ENCODE measurements at regions not wholly inside any gene's neighbourhood (a gene's known extent, or its start where the extent isn't known, plus 50 kb on each side); places are given as distances from the start of the nearest gene placed in this dataset.

DNA sequence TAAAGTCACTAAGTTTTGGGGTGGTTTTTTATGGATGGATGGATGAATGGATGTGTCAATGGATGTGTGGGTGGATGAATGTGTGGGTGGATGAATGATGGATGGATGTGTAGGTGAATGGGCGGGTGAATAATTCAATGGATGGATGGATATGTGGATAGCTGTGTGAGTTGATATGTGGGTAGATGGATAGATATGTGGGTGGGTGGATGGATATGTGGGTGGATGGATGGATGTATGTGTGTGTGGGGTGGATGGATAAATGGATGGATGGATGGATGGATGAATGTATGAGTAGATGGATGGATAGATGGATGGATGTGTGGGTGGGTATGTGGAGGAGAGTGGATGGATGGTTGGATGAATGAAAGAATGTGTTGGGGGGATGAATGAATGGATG, 310.1 kb upstream of the C16orf82 start:
- no peak for TF ChIP-seq CTCF (IDR thresholded peaks at IDR 0.05)
- H3K27me3 ChIP-seq: no peaks in the 10 kb centered on the region
- no peak overlapping the region for H3K4me3 ChIP-seq
- no peak overlapping the region for H3K27ac ChIP-seq
- ATAC-seq (no peak), DNase-seq (no peak)
- no peaks in the 10 kb centered on the region for H3K9me3 ChIP-seq
- no peaks in the 10 kb centered on the region for H3K36me3 ChIP-seq
- intact Hi-C loops (cut with DNase I): no loop called here
- H3K4me1 ChIP-seq: no peaks in the 10 kb centered on the region

DNA sequence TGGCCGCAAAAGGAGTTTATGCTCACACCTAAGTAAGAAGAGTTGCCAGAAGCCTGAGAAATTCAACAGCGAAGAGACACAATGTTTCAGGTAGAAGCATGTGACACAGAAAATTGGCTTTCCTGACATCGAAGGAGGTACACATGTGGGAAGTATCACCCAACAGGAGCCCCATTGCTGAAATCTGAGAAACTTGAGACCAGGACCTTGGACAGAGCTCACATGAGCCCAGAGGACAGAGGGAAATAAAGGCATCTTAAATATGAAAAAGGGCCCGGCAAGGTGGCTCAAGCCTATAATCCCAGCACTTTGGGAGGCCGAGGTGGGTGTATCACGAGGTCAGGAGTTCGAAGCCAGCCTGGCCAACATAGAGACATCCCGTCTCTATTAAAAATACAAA, 304.1 kb upstream of the C16orf82 start:
- H3K36me3 ChIP-seq: no peaks in the 10 kb centered on the region
- H3K27me3 ChIP-seq: no peaks in the 10 kb centered on the region
- no peak overlapping the region for H3K4me3 ChIP-seq
- DNase-seq: no peak
- no peaks in the 10 kb centered on the region for H3K4me1 ChIP-seq
- no peaks in the 10 kb centered on the region for H3K9me3 ChIP-seq
- H3K27ac ChIP-seq: no peak overlapping the region
- ATAC-seq: no peak
- no peak for TF ChIP-seq CTCF (IDR thresholded peaks at IDR 0.05)
- intact Hi-C loops (cut with DNase I): no loop called here

GRCh38 chr16:26765087-26765486, 301.6 kb upstream of the C16orf82 start:
- no peaks in the 10 kb centered on the region for H3K4me1 ChIP-seq
- H3K36me3 ChIP-seq: no peaks in the 10 kb centered on the region
- peak; percentile 33 for TF ChIP-seq CTCF (IDR thresholded peaks at IDR 0.05)
- no peak overlapping the region for H3K27ac ChIP-seq
- ATAC-seq: no peak
- DNase-seq: no peak
- H3K4me3 ChIP-seq: no peak overlapping the region
- intact Hi-C loops (cut with DNase I): no loop called here
- no peaks in the 10 kb centered on the region for H3K27me3 ChIP-seq
- no peaks in the 10 kb centered on the region for H3K9me3 ChIP-seq

DNA sequence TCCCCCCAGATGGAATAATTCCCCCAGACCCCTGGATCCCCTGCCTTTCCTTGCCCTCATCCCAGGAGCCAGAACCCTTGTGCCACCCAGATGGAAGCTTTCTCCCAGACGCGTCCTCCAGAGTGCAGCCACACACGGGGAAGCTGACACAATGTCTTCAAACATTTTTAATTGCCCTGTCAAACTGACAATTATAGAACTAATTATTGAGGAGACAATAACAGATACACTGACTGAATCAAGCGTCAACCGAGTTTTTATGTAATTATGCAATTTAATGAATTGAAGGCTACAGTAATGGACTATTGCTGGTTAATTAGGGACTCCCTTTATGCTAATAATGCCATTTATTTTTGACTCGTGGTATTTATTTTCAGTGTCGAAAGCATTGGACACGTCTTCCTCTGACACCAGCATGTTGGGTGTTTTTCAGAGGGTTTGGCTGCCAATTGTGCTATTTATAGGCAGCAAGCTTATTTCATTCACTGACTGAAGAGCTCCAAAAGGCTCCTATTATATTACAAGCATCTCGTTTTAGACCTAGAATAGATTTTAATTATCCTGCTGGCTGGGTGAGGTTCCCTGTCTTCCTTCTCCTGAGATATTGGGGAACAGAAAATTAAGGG, 298.2 kb upstream of the C16orf82 start:
- Histone ChIP-seq H3K4me3 (no peak overlapping the region), H3K27ac (no peak overlapping the region), H3K27me3 (no peaks in the 10 kb centered on the region), H3K36me3 (no peaks in the 10 kb centered on the region), H3K9me3 (no peaks in the 10 kb centered on the region), H3K4me1 (no peaks in the 10 kb centered on the region)
- ATAC-seq (no peak), DNase-seq (no peak)
- intact Hi-C loops (cut with DNase I): no loop called here
- TF ChIP-seq CTCF (IDR thresholded peaks at IDR 0.05): no peak

DNA sequence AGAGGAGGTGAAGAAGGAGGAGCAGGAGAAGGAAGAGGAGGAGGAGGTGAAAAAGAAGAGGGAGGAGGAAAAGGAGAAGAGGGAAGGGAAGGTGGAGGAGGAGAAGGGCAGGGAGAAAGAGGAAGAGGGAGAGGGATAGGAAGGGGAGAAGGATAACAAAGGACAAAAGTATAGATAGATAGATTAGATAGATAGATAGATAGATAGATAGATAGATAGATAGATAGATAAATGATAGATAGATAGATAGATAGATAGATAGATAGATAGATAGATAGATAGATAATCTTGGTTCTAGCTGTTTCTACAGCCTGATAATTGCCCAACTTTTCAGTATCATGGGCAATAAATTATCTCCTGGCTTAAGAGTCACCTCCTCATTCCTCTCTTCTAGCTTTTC, 296.2 kb upstream of the C16orf82 start:
- no peak for TF ChIP-seq CTCF (IDR thresholded peaks at IDR 0.05)
- no peak overlapping the region for H3K27ac ChIP-seq
- H3K4me3 ChIP-seq: no peak overlapping the region
- intact Hi-C loops (cut with DNase I): no loop called here
- H3K36me3 ChIP-seq: no peaks in the 10 kb centered on the region
- DNase-seq: no peak
- peaks cover 6% of the 10 kb centered on the region for H3K27me3 ChIP-seq
- H3K4me1 ChIP-seq: no peaks in the 10 kb centered on the region
- ATAC-seq: no peak
- no peaks in the 10 kb centered on the region for H3K9me3 ChIP-seq

GRCh38 chr16:26772503-26772902, 294.2 kb upstream of the C16orf82 start:
- TF ChIP-seq CTCF (IDR thresholded peaks at IDR 0.05): no peak
- intact Hi-C loops (cut with DNase I): no loop called here
- H3K4me3 ChIP-seq: no peak overlapping the region
- no peak overlapping the region for H3K27ac ChIP-seq
- H3K27me3 ChIP-seq: peaks cover 6% of the 10 kb centered on the region
- no peaks in the 10 kb centered on the region for H3K9me3 ChIP-seq
- no peaks in the 10 kb centered on the region for H3K36me3 ChIP-seq
- ATAC-seq (no peak), DNase-seq (no peak)
- no peaks in the 10 kb centered on the region for H3K4me1 ChIP-seq

Measured in upper lobe of right lung (tissue), 1 donor.